AG04449 (cell line): ENCODE measurements at regions not wholly inside any gene's neighbourhood (a gene's known extent, or its start where the extent isn't known, plus 50 kb on each side); places are given as distances from the start of the nearest gene placed in this dataset.

Source experiments
- CTCF ChIA-PET: fragments of 350-600 bp; formaldehyde crosslinking; extraction: SDS; loops from one replicate; lab custom pipeline; 2021; ENCODE audit warnings: antibody characterized with exemption; lab: Yijun Ruan, JAX
- POLR2A ChIA-PET: fragments of 400-600, 350-600 bp; formaldehyde crosslinking; extraction: SDS; loops from one replicate; lab custom pipeline; 2020; ENCODE audit warnings: antibody characterized with exemption, inconsistent platforms; lab: Yijun Ruan, JAX
- DNase-seq: peaks from one replicate; pipeline ENCODE4 v3.0.0-alpha.2; 2010; ENCODE audit warnings: low read depth, low spot score
- H3K4me3 ChIP-seq: 2 replicates; pipeline ENCODE4 v1.5.1; 2011; ENCODE audit warnings: low read depth, mild to moderate bottlenecking, control low read depth, low read length
- TF ChIP-seq, protein P1 (sequence below): IDR thresholded peaks from one replicate; pipeline ENCODE4 v1.5.1; 2011; ENCODE audit warnings: mild to moderate bottlenecking, moderate library complexity, low read length, control low read depth, inconsistent platforms; ENCODE audit not compliant: insufficient read depth; ENCODE audit errors: missing control alignments

DNA sequence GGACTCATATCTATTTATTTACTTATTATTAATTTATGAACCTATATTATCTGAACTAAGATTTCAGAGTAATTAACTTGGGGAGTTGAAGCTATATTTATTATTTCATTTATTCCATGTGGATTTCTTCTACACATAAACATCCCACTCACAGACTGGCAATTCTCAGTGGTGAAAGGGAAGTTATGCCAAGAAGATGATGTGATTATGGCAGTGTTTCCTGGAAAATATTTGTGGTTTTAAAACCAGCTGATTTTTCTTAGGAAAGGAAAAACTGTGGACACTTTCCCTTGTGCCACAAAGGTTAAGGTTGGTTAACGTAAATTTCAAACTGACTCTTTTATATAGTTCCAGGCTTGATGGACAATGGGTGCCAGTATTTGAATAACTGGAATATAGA lies 513.1 kb downstream of the SLITRK6 start:
- TF ChIP-seq, protein P1, sequence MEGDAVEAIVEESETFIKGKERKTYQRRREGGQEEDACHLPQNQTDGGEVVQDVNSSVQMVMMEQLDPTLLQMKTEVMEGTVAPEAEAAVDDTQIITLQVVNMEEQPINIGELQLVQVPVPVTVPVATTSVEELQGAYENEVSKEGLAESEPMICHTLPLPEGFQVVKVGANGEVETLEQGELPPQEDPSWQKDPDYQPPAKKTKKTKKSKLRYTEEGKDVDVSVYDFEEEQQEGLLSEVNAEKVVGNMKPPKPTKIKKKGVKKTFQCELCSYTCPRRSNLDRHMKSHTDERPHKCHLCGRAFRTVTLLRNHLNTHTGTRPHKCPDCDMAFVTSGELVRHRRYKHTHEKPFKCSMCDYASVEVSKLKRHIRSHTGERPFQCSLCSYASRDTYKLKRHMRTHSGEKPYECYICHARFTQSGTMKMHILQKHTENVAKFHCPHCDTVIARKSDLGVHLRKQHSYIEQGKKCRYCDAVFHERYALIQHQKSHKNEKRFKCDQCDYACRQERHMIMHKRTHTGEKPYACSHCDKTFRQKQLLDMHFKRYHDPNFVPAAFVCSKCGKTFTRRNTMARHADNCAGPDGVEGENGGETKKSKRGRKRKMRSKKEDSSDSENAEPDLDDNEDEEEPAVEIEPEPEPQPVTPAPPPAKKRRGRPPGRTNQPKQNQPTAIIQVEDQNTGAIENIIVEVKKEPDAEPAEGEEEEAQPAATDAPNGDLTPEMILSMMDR = no peak
- POLR2A ChIA-PET = no interaction called here
- CTCF ChIA-PET = no interaction called here
- no peak for DNase-seq
- H3K4me3 ChIP-seq = no peak overlapping the region

DNA sequence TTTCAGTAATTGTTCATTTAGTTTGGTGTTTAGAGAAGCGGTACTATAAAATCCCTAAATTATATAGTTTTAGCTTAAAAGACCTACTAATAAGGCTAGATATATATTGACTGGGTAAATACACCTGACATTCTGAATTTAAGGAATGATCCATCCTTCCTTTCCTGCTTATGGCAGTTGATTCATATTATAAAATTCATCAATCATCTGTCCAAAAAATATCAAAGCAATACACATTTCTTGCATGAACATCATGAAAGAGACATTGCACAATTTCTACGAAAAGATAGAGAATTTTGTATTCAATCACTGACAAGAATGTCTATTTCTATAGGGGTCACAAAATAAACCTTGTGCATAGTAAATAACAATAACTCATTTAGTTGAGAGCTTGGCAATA lies 514.9 kb downstream of the SLITRK6 start:
- H3K4me3 ChIP-seq = no peak overlapping the region
- ChIA-PET CTCF (no interaction called here), POLR2A (no interaction called here)
- no peak for DNase-seq
- TF ChIP-seq, protein P1 = no peak

DNA sequence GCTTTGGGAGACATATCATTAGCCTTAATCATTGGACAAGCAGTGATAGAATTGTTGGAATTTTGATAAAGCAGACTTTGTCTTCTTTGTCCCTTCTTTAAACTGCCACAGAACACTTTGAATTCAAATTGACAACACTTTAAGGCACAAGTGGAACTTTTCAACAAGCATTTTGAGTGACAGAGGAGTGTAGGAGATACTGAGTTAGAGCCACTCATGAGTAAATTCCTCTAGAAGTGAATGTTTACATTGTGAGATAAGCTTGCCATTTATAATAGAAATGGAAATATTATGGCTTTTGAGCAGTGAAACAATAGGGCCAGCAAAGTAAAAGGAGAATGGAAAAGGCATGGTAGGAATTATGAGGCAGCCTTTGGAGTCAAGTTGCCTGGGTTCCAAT lies 515.8 kb downstream of the SLITRK6 start:
- ChIA-PET CTCF (no interaction called here), POLR2A (interaction anchor here (0.6 kb wide), 1 partner anchor 234 kb away, joined by 3 read pairs; no protein-coding TSS in a partner anchor)
- no peak overlapping the region for H3K4me3 ChIP-seq
- no peak for DNase-seq
- TF ChIP-seq, protein P1 = no peak

DNA sequence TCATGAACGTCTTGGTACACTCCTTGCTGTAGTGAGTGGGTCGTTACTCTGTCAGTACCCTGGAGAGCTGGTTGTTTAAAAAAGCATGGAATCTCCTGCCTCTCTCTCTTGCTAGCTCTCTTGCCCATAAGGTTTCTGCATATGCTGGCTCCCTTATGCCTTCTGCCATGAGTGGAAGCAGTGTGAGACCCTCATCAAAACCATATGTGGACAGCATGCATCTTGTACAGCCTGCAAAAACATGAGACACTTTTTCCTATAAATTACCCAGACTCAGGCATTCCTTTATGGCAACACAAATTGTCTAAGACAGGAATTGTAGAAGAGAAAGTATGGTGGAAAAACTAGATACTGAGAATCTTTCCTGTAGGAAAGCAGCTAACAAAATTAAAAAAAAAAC lies 516.3 kb downstream of the SLITRK6 start:
- CTCF ChIA-PET = no interaction called here
- TF ChIP-seq, protein P1 = no peak
- POLR2A ChIA-PET = no interaction called here
- no peak overlapping the region for H3K4me3 ChIP-seq
- no peak for DNase-seq

DNA sequence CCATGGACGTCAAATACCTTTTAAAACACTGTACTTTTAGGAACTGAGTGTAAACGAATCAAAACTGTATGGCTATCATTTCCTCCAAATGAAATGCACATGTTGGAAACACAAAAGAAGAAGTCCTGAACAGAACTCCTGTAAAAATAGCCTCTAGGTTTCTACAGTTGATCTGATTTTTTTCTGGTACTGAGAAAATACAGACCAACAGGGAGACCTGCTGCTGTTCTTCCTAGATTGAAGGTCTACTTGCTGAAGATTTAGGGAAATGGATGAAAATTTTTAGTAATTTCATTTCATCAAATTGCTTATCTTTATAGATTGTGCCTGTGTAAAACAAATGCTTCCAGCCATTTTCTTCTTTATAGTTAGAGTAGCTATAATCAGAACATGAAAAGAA lies 520.4 kb downstream of the SLITRK6 start:
- TF ChIP-seq, protein P1 = no peak
- H3K4me3 ChIP-seq = no peak overlapping the region
- CTCF ChIA-PET = no interaction called here

DNA sequence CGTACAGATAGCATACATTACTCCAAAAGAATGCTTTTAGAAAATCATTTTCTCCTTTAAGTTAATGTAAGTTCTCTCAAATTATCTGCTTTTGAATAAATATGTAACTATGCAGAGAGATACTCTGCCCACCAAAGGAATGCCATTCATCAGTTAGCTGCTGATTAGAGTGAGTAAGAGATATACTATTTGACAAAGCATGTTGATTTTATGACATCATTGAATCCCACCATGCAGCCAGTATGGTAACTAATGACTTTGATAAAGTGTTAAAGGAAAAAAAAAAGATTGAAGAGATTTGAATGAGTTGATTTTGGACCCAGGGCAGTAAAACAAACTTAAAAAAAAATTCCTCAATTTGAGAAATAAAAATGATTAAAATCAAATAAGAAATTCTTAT lies 521.5 kb downstream of the SLITRK6 start:
- DNase-seq = no peak
- TF ChIP-seq, protein P1 = no peak
- H3K4me3 ChIP-seq = no peak overlapping the region
- ChIA-PET POLR2A (no interaction called here), CTCF (no interaction called here)

More for the DNA sequence above, 520.4 kb downstream of the SLITRK6 start:
- POLR2A ChIA-PET = no interaction called here
- no peak for DNase-seq
